ENCODE measurements at regions not wholly inside any gene's neighbourhood (a gene's known extent, or its start where the extent isn't known, plus 50 kb on each side); places are given as distances from the start of the nearest gene placed in this dataset.

GRCh38 chr2:226076529-226076928, 677.0 kb downstream of the NYAP2 start:
- DNase-seq (ENCODE audit: low spot score), result no peak

GRCh38 chr2:226074391-226074790, 674.9 kb downstream of the NYAP2 start:
- no peak for DNase-seq (ENCODE audit: low spot score)

DNA sequence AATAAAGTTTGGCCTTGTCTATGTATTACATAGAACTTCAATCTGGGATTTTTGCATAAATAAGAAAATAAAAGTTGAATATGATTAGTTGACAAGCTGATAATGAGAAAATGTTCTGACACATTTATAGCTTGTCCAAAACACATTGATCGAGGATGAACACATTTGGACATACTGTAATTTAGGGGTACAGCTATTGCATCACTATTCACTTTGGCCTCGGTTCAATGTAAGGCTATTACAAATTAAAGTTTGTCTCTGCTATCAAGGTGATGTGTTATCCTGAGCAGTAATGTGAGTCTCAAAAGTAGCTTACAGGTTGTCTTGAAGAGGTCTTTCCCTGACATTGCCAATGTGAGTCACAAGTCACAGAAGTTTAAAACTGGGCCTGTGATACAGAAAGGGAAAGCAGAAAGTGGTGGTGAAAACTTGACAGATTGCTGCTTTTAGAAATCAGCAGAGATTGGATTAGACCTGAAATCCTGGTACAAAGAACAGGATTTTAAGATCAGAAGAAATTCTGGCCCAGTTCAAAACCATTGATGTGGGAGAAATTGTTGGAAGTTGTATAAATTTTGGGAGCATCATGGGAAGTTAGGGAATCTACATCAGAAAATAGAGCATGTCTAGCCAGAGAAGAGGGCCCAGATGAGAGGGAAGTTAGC, 674.1 kb downstream of the NYAP2 start:
- no peak for DNase-seq (ENCODE audit: low spot score)

DNA sequence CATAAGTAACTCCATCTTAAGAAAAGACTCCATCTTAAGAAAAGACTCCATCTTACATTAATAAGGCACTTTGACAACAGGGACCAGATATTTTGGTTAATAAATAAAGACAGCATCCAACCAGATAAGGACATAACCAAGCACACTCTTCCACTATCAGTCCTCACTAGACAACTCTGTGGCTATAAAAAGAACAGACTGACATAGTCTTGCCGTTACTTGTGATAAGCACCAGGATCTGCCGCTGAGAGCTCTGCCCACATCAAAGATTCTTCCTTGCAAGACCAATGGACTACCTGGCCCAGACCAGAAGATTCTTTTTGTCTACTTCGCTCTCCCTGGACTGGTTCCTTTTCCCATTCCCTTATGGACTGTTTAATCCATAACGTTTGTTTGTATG, 667.4 kb downstream of the NYAP2 start:
- DNase-seq (ENCODE audit: low spot score), result no peak

DNA sequence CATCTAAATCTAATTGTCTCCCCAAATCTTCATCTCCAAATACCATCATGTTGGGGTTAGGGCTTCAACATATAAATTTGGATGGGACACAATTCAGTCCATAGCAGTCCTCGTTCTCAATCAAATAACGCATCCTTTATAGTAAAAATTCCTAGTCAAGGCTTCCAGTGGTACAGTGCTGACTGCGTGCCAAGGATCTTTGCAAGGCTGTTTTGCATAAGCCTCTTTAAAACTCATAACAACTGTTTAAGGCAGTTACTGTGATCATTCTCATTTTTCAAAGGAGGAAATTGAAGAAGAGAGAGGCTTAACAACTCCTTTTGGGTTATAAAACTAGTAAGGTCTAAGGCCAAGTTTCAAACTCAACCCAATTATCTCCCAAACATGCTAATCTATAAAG, 666.9 kb downstream of the NYAP2 start:
- no peak for DNase-seq (ENCODE audit: low spot score)

DNA sequence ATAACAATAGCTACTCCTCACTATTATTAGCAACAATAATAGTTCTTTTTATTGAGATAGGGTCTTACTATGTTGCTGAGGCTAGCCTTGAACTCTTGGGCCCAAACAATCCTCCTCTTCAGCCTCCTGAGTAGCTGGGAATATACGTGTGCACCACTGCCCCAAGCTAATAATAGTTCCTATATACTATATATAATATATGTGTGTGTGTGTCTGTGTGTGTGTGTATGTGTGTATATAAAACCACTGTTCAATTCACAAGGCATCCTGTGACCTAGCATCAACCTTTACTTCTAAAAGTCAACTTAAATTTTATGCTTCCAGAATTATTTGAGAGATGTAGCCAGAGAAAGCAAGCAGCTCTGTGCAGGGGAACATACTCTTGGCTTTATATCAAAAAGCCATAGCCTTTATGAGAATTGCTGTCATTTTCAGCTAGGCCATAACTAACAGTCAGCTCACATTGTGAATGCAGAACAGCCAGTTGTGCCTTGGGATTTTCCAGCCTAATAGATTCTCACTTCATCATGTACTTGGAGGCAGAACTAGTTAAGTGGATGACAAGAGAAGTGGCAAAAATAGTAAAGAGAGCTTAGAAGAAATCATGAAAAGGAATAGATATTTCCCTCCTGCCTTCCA, 665.5 kb downstream of the NYAP2 start:
- DNase-seq (ENCODE audit: low spot score), result peak; percentile 8

- DNase-seq (ENCODE audit: low spot score), result no peak
These were observed 664.4 kb downstream of the NYAP2 start for GRCh38 chr2:226063704-226064440.

GRCh38 chr2:226059961-226060627, 660.6 kb downstream of the NYAP2 start:
- no peak for DNase-seq (ENCODE audit: low spot score)

DNA sequence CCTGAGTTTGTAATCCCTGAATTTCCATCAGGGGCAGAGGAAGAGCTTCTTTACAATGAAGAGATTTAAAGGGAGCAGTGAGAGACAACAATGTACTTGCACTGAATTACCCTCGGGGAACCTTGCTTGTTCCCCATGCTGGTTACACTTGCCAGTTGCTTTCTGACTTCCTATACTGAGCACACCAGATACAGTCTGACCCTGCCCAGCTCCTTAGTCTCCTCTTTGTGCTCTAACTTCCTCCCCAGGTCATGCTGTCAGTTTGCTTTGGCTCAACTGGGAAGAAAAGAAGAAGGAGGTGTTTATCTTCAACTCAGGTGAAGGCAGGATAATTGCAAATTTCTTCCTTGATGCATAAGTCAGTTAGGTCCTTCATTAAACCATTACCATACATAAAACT, 658.4 kb downstream of the NYAP2 start:
- DNase-seq (ENCODE audit: low spot score), result peak; percentile 14

- no peak for DNase-seq (ENCODE audit: low spot score)
These were observed 657.9 kb downstream of the NYAP2 start for GRCh38 chr2:226057365-226057764.

DNA sequence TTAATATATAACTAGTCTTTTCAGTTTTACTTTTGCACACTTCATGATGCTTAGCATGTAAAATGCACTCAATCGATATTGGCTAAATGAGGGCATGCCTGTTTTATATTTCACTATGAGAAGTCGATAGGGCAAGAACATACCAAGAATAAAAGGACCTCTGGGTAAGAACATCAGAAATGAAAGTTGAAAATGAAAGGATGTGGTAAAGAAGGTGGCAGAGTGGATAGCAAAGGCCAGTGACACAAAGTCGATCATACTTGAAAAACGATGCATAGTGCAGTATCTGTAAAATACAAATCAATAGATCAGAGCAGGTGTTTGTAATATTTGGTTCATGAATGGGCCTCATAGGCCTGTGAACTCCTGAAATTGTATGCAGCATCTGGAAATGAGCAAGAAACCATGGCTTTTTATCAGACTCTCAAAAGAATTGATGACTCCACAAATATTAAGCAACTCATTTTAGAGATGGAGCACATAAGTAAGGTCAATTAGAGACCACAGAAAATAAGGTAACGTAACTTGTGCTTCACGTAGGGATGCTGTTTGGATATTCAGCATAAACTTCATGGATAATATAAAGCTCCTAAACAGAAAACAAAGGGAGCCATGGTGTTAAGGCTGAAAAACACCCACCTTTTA, 653.4 kb downstream of the NYAP2 start:
- DNase-seq (ENCODE audit: low spot score), result no peak

DNA sequence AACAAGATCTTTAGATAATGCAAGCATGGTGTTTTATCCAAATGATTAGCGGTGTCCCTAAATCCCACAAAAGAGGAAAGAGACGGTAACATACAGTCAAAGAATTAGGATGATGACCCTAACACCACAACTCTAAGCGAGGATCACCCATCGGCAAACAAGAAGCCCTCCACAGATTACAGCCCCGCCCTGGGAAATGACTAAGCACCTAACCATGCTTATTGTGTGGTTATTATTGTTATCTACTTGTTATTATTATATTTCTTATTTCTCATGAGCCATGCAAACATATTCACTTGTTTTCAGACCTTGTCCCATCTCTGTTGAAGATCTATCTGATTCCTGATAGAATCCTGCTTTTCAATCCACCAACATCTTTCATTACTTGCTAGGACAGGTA, 651.3 kb downstream of the NYAP2 start:
- no peak for DNase-seq (ENCODE audit: low spot score)

- DNase-seq (ENCODE audit: low spot score), result no peak
These were observed 649.1 kb downstream of the NYAP2 start for GRCh38 chr2:226048611-226049010.

- DNase-seq (ENCODE audit: low spot score), result no peak
These were observed 645.6 kb downstream of the NYAP2 start for GRCh38 chr2:226045080-226045479.

DNA sequence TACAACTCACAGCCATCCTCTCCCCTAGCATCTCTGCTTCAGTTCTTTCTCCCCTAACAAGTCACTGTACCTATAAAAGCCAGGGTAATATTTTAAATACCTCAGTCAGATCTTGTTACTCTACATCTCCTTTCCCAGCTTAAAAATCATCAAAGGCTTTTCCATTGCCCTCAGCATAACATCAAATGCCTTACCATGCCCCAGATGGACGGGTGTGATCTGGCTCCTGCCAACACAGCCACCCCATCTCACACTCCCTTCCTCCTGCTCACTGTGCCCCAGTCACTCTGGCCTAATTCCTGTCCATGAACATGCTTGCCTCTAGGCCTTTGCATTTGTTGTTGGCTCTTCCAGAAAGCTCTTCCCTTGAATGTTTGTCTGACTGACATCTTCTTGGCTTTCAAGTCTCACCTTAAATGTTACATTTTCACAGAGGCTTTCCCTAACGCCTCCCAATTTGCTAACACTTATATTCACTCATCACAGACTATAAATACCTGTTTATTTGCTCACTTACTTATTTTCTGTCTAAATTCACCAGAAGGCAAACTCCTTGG, 640.9 kb downstream of the NYAP2 start:
- DNase-seq (ENCODE audit: low spot score), result no peak

- DNase-seq (ENCODE audit: low spot score), result no peak
These were observed 638.0 kb downstream of the NYAP2 start for GRCh38 chr2:226037526-226037925.

GRCh38 chr2:226031647-226032501, 632.4 kb downstream of the NYAP2 start:
- DNase-seq (ENCODE audit: low spot score), result peak; percentile 48

- DNase-seq (ENCODE audit: low spot score), result peak; percentile 61
These were observed 631.5 kb downstream of the NYAP2 start for GRCh38 chr2:226030788-226031646.

GRCh38 chr2:226030369-226030768, 630.9 kb downstream of the NYAP2 start:
- peak; percentile 12 for DNase-seq (ENCODE audit: low spot score)

GRCh38 chr2:226023946-226024345, 624.4 kb downstream of the NYAP2 start:
- no peak for DNase-seq (ENCODE audit: low spot score)

Data from pons (tissue), 1 donor.